BE2C (cell line): ENCODE measurements at regions not wholly inside any gene's neighbourhood (a gene's known extent, or its start where the extent isn't known, plus 50 kb on each side); places are given as distances from the start of the nearest gene placed in this dataset.

Source experiments
- DNase-seq: peaks from one replicate; pipeline ENCODE4 v3.0.0-alpha.2; 2020
- H3K27me3 ChIP-seq: fragments of 250-450 bp; sonication (Bioruptor Pico); 2 replicates; pipeline ENCODE4 v1.5.1; 2020; ENCODE audit warnings: mild to moderate bottlenecking
- H3K36me3 ChIP-seq: fragments of 250-450 bp; sonication (Bioruptor Pico); 2 replicates; pipeline ENCODE4 v1.5.1; 2020; ENCODE audit warnings: mild to moderate bottlenecking
- H3K4me1 ChIP-seq: fragments of 250-450 bp; sonication (Bioruptor Pico); 2 replicates; pipeline ENCODE4 v1.5.1; 2020
- H3K4me3 ChIP-seq: 2 replicates; pipeline ENCODE4 v1.5.1; 2011; ENCODE audit warnings: low read depth, low read length
- H3K9me3 ChIP-seq: fragments of 250-450 bp; sonication (Bioruptor Pico); 2 replicates; pipeline ENCODE4 v1.5.1; 2020
- TF ChIP-seq, protein P1 (sequence below): IDR thresholded peaks from 2 replicates; pipeline ENCODE4 v1.5.1; 2012; ENCODE audit warnings: mild to moderate bottlenecking, low read depth, low read length

DNA sequence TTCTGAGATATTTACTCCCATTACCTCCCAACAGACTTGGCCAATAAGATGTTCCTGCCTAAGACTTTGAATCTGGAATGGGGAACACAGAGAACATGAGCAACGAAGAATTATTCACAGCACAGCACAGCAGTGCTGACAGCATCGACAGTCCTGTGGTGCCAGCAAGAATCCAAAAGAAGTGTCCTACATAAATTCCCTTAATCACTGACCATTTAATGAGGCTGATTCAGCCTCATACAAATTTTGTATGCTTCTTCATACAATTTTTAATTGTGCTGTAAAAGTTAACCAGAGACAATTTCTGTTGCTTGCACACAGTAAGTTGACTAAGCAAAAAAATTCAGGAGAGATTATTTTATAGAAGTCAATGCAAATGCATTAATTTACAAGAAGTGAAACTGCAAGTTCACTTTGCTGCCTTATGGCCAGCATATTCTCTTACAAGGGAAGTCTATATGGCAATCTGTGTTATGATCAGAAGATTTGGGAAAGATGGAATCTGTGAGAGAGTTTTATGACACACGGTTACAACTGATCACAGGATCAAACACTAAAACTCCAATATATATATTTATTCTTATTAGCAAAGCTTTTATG, 855.9 kb downstream of the LTN1 start:
- TF ChIP-seq, protein P1, sequence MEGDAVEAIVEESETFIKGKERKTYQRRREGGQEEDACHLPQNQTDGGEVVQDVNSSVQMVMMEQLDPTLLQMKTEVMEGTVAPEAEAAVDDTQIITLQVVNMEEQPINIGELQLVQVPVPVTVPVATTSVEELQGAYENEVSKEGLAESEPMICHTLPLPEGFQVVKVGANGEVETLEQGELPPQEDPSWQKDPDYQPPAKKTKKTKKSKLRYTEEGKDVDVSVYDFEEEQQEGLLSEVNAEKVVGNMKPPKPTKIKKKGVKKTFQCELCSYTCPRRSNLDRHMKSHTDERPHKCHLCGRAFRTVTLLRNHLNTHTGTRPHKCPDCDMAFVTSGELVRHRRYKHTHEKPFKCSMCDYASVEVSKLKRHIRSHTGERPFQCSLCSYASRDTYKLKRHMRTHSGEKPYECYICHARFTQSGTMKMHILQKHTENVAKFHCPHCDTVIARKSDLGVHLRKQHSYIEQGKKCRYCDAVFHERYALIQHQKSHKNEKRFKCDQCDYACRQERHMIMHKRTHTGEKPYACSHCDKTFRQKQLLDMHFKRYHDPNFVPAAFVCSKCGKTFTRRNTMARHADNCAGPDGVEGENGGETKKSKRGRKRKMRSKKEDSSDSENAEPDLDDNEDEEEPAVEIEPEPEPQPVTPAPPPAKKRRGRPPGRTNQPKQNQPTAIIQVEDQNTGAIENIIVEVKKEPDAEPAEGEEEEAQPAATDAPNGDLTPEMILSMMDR: no peak
- no peak for DNase-seq

DNA sequence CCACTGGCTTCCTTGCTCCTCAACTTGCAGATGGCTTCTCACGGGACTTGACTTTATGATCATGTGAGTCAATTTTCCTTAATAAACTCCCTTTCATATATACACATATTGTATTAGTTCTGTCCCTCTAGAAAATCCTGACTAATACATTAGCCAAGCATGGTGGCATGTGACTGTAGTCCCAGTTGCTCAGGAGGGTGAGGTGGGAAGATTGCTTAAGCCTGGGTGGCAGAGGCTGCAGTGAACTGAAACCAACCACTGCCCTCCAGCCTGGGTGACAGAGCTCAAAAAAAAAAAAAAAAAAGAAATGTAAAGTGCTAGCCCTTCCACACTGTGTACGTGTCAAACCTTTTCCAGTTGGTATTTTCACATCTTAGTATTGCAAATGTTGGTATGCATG, 857.0 kb downstream of the LTN1 start:
- DNase-seq: no peak
- Histone ChIP-seq H3K4me3 (no peak overlapping the region), H3K27me3 (no peaks in the 10 kb centered on the region), H3K36me3 (no peaks in the 10 kb centered on the region; the same call in 1 of the 2 replicates), H3K4me1 (peaks cover 5% of the 10 kb centered on the region), H3K9me3 (no peaks in the 10 kb centered on the region)
- TF ChIP-seq, protein P1: no peak

More for the DNA sequence above, 855.9 kb downstream of the LTN1 start:
- H3K27me3 ChIP-seq: no peaks in the 10 kb centered on the region
- no peak overlapping the region for H3K4me3 ChIP-seq
- H3K4me1 ChIP-seq: peaks cover 5% of the 10 kb centered on the region
- H3K9me3 ChIP-seq: no peaks in the 10 kb centered on the region
- no peaks in the 10 kb centered on the region; the same call in 1 of the 2 replicates for H3K36me3 ChIP-seq

DNA sequence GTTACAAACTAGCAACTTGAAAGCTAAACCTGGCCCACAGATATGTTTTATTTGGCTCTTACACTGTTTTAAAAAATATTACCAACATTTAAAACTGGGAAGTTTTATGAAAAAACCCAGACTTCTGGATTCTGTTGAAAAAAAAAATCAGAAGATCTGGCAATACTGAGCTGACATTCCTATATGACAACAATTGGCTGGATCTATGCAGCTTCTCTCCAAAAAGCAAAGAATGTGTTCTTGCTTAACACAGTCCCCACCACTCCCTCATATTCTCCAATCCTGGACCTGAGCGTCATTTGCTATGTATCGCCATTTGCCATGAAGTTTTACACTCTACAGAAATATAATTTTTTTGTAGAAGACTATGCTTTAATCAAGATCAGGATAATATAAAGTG, 859.6 kb downstream of the LTN1 start:
- DNase-seq: no peak
- Histone ChIP-seq H3K9me3 (no peaks in the 10 kb centered on the region), H3K36me3 (no peaks in the 10 kb centered on the region), H3K4me3 (no peak overlapping the region), H3K4me1 (no peaks in the 10 kb centered on the region), H3K27me3 (no peaks in the 10 kb centered on the region)
- TF ChIP-seq, protein P1: no peak

DNA sequence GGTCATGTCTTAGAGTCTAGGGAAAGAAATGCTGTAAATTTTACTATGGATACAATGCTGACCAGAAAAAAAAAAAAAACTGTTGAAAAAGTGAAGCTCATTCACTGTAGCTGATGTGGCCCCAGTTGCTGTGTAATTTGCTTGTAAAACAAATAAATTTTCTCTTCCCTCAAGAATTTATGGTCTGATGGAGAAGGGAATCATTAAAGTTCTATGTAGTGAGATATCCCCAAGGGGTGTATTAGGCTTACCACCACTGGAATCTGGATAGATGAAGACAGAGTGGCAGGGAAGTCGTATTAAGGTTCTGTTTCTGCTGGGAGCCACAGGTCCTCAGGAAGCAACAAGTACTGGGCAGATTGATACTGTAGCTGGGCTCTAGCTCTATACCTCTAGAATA, 860.0 kb downstream of the LTN1 start:
- H3K36me3 ChIP-seq: no peaks in the 10 kb centered on the region
- no peak overlapping the region for H3K4me3 ChIP-seq
- H3K9me3 ChIP-seq: no peaks in the 10 kb centered on the region
- no peaks in the 10 kb centered on the region; the same call in 1 of the 2 replicates for H3K4me1 ChIP-seq
- TF ChIP-seq, protein P1: no peak
- DNase-seq: no peak
- no peaks in the 10 kb centered on the region for H3K27me3 ChIP-seq

DNA sequence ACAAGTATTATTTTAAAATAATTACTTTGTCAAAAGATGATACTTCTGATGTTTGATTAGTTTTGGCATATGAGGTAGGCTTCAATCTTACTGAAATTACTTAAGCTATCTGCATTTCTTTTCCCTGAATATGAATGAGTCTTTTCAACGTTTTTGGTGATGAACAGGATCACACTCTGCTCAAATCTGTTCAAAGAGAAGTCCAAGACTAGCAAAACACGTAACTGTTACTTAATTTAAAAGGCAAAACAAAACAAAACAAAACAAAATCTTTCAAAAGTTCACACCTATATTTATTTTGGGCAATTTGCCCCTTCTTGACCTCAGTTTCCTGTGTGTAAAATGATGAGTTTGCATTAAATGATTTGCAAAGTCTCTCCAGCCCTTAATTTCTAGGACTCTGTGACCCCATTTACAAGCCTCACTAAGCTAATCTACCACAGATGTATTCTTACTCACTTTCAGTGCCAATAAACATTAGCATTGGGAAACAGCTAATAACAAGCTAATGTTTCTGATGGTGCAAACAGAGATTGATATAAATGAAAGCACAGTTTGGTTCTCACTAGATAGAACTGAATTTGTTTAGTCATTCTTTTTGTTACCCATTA, 865.4 kb downstream of the LTN1 start:
- H3K36me3 ChIP-seq: no peaks in the 10 kb centered on the region
- H3K4me1 ChIP-seq: no peaks in the 10 kb centered on the region; the same call in 1 of the 2 replicates
- TF ChIP-seq, protein P1: no peak
- H3K4me3 ChIP-seq: no peak overlapping the region
- no peaks in the 10 kb centered on the region for H3K9me3 ChIP-seq
- H3K27me3 ChIP-seq: no peaks in the 10 kb centered on the region
- no peak for DNase-seq

DNA sequence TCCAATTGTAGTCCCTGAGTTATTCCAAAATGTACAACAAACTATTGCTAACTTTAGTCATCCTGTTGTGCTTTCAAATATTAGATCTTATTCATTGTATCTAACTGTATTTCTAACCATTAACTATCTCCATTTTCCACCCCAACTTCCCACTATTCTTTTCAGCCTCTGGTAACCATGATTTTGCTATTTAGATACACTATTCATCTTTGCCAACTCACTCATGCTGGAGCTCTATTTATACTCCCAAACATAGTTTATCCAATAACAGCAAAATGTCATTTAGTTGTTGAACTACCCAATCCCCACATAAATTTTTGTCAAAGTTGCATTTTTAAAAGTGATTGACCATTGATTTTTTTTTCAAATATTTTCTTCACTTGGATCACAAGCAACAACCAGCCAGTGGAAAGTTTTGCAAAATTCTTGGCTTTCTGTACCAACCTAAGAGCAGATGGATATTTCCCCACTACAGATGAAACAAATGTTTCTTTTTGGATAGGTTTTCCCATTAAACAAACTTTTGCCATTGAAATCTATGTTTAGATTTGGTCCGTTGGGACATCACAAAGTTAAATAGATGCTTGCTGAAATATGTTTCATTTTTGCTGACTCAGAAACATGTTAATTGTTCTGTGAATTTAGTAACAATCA, 866.0 kb downstream of the LTN1 start:
- DNase-seq: no peak
- Histone ChIP-seq H3K4me3 (no peak overlapping the region), H3K27me3 (no peaks in the 10 kb centered on the region), H3K9me3 (no peaks in the 10 kb centered on the region), H3K36me3 (no peaks in the 10 kb centered on the region), H3K4me1 (no peaks in the 10 kb centered on the region; the same call in 1 of the 2 replicates)
- TF ChIP-seq, protein P1: no peak
